Nucleus accumbens (tissue), 56 donors: ENCODE measurements at regions not wholly inside any gene's neighbourhood (a gene's known extent, or its start where the extent isn't known, plus 50 kb on each side); places are given as distances from the start of the nearest gene placed in this dataset.

Experiments
- DNase-seq, 56 donors: peaks; one replicate each; lab custom pipeline; 2025; lab: John Stamatoyannopoulos, UW

- DNase-seq, result no peak
Observed at GRCh38 chr7:124692425-124692824, 73.2 kb downstream of the GPR37 start.

- no peak for DNase-seq
Observed at GRCh38 chr7:124690840-124691239, 74.8 kb downstream of the GPR37 start.

- DNase-seq, result no peak
Observed at GRCh38 chr7:124689931-124690330, 75.7 kb downstream of the GPR37 start.

GRCh38 chr7:124689523-124689922, 76.1 kb downstream of the GPR37 start:
- no peak for DNase-seq

GRCh38 chr7:124688991-124689390, 76.6 kb downstream of the GPR37 start:
- no peak for DNase-seq

GRCh38 chr7:124686543-124687171, 78.9 kb downstream of the GPR37 start:
- no peak for DNase-seq

GRCh38 chr7:124681946-124682345, 83.6 kb downstream of the GPR37 start:
- no peak for DNase-seq

GRCh38 chr7:124680304-124680703, 85.3 kb downstream of the GPR37 start:
- DNase-seq, result no peak

GRCh38 chr7:124679586-124680225, 85.9 kb downstream of the GPR37 start:
- no peak for DNase-seq

GRCh38 chr7:124679146-124679545, 86.4 kb downstream of the GPR37 start:
- no peak for DNase-seq

GRCh38 chr7:124674451-124674850, 91.1 kb downstream of the GPR37 start:
- no peak for DNase-seq

- DNase-seq, result no peak
Observed at GRCh38 chr7:124672011-124672410, 93.6 kb downstream of the GPR37 start.

GRCh38 chr7:124667312-124668153, 98.1 kb downstream of the GPR37 start:
- no peak for DNase-seq

- DNase-seq, result peak in 5 of 56 donors; percentile 1 to 21 (median 4)
Observed at GRCh38 chr7:124662937-124663336, 102.7 kb downstream of the GPR37 start.

- DNase-seq, result no peak
Observed at GRCh38 chr7:124662372-124662771, 103.2 kb downstream of the GPR37 start.

- DNase-seq, result no peak
Observed at GRCh38 chr7:124655990-124656389, 109.6 kb downstream of the GPR37 start.

GRCh38 chr7:124652237-124652636, 113.4 kb downstream of the GPR37 start:
- DNase-seq, result no peak

GRCh38 chr7:124651136-124651535, 114.5 kb downstream of the GPR37 start:
- DNase-seq, result no peak

GRCh38 chr7:124649397-124650014, 116.1 kb downstream of the GPR37 start:
- DNase-seq, result no peak

GRCh38 chr7:124647630-124648306, 117.8 kb downstream of the GPR37 start:
- no peak for DNase-seq

GRCh38 chr7:124645704-124646103, 119.9 kb downstream of the GPR37 start:
- DNase-seq, result no peak
